ENCODE measurements at regions not wholly inside any gene's neighbourhood (a gene's known extent, or its start where the extent isn't known, plus 50 kb on each side); places are given as distances from the start of the nearest gene placed in this dataset.

DNA sequence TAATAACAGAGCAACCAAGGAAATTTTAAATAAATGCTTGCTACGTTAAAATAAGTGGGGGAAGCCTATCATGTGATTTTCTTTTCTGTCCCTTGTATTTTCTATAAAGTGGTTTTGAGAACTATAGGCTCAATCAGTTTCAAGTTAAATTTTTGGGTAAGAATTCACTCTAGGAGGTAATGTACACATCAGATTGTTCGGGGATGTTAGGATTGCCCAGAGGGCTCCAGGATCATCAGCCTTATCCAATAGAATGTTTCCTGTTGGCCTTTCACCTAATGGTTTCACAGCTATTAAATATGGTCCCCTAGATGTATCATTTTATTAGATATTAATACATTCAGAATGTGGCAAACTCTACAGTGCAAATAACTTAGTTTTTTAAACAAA, 438.4 kb upstream of the NPVF start:
- no peak for TF ChIP-seq EZH2 (IDR thresholded peaks at IDR 0.05; ENCODE audit: borderline replicate concordance, insufficient read depth, low read length, poor library complexity, severe bottlenecking)
- TF ChIP-seq POLR2AphosphoS5 (IDR thresholded peaks at IDR 0.05) = no peak
- no peak for TF ChIP-seq SMC3 (conservative IDR thresholded peaks at IDR 0.05; ENCODE audit: poor library complexity)
- no peak for TF ChIP-seq TAF1 (IDR thresholded peaks at IDR 0.05; ENCODE audit: low read depth)
- TF ChIP-seq, protein P1, sequence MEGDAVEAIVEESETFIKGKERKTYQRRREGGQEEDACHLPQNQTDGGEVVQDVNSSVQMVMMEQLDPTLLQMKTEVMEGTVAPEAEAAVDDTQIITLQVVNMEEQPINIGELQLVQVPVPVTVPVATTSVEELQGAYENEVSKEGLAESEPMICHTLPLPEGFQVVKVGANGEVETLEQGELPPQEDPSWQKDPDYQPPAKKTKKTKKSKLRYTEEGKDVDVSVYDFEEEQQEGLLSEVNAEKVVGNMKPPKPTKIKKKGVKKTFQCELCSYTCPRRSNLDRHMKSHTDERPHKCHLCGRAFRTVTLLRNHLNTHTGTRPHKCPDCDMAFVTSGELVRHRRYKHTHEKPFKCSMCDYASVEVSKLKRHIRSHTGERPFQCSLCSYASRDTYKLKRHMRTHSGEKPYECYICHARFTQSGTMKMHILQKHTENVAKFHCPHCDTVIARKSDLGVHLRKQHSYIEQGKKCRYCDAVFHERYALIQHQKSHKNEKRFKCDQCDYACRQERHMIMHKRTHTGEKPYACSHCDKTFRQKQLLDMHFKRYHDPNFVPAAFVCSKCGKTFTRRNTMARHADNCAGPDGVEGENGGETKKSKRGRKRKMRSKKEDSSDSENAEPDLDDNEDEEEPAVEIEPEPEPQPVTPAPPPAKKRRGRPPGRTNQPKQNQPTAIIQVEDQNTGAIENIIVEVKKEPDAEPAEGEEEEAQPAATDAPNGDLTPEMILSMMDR (IDR thresholded peaks at IDR 0.05; ENCODE audit: poor library complexity, severe bottlenecking) = no peak
- TF ChIP-seq EP300 (conservative IDR thresholded peaks at IDR 0.05; ENCODE audit: poor library complexity, severe bottlenecking) = no peak

All from neural cell (in vitro differentiated cells).